ENCODE measurements at regions not wholly inside any gene's neighbourhood (a gene's known extent, or its start where the extent isn't known, plus 50 kb on each side); places are given as distances from the start of the nearest gene placed in this dataset.

- H3K27me3 ChIP-seq, result no peaks in the 10 kb centered on the region
- no peak for TF ChIP-seq CTCF (IDR thresholded peaks at IDR 0.05 in 4 of 5, conservative IDR thresholded peaks at IDR 0.05 in 1 of 5)
- no peak for TF ChIP-seq POLR2A (IDR thresholded peaks at IDR 0.05)
- H3K9me3 ChIP-seq, result no peaks in the 10 kb centered on the region
- H3K36me3 ChIP-seq, result no peaks in the 10 kb centered on the region
- intact Hi-C loops (cut with DNase I; ENCODE audit: low total_unique reads) (no loop called here), in situ Hi-C loops (cut with MboI; ENCODE audit: low sequenced_read_pairs in 4 of 4) (no loop called here)
- no peak overlapping the region for H3K4me3 ChIP-seq
- no peaks in the 10 kb centered on the region for H3K4me1 ChIP-seq
- no peak overlapping the region for H3K27ac ChIP-seq
- DNase-seq, result no peak
- no peak for ATAC-seq
Observed at GRCh38 chr7:91512958-91513357, 248.7 kb downstream of the FZD1 start.

- H3K9me3 ChIP-seq, result no peaks in the 10 kb centered on the region
- intact Hi-C loops (cut with DNase I; ENCODE audit: low total_unique reads) (no loop called here), in situ Hi-C loops (cut with MboI; ENCODE audit: low sequenced_read_pairs in 4 of 4) (no loop called here)
- no peak overlapping the region for H3K4me3 ChIP-seq
- H3K27ac ChIP-seq, result no peak overlapping the region
- H3K27me3 ChIP-seq, result no peaks in the 10 kb centered on the region
- DNase-seq (no peak), ATAC-seq (no peak)
- no peaks in the 10 kb centered on the region for H3K36me3 ChIP-seq
- TF ChIP-seq CTCF (IDR thresholded peaks at IDR 0.05 in 4 of 5, conservative IDR thresholded peaks at IDR 0.05 in 1 of 5) (no peak), POLR2A (IDR thresholded peaks at IDR 0.05) (no peak)
- no peaks in the 10 kb centered on the region for H3K4me1 ChIP-seq
Observed at GRCh38 chr7:91514591-91514990, 250.4 kb downstream of the FZD1 start.

DNA sequence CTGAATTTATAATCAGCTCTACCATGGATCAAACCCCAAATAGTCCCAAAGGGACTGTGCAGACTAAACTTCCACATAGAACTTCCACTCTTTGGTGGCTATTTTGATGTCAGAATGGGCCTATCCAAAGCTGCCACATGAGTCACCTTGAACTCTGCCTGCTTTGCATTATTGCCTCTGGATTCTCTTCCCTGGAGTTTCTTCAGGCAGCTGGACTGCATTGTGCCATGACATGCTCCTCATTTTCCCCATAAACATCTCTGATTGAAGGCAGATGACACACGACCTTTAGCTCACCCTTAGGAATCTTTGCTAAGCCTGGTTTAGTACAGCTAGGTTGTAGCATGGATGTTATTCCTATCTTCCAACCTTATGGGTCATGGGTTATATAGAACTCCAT is 251.7 kb downstream of the FZD1 start:
- in situ Hi-C loops (cut with MboI; ENCODE audit: low sequenced_read_pairs in 4 of 4), result no loop called here
- Histone ChIP-seq H3K4me1 (no peaks in the 10 kb centered on the region), H3K27ac (no peak overlapping the region), H3K27me3 (no peaks in the 10 kb centered on the region), H3K9me3 (no peaks in the 10 kb centered on the region), H3K36me3 (no peaks in the 10 kb centered on the region), H3K4me3 (no peak overlapping the region)
- intact Hi-C loops (cut with DNase I; ENCODE audit: low total_unique reads), result loop anchor here (5.0 kb wide), 1 partner anchor 921 kb away; no protein-coding TSS in a partner anchor
- ATAC-seq, result no peak
- DNase-seq, result no peak
- TF ChIP-seq POLR2A (IDR thresholded peaks at IDR 0.05) (no peak), CTCF (IDR thresholded peaks at IDR 0.05 in 4 of 5, conservative IDR thresholded peaks at IDR 0.05 in 1 of 5) (no peak)

DNA sequence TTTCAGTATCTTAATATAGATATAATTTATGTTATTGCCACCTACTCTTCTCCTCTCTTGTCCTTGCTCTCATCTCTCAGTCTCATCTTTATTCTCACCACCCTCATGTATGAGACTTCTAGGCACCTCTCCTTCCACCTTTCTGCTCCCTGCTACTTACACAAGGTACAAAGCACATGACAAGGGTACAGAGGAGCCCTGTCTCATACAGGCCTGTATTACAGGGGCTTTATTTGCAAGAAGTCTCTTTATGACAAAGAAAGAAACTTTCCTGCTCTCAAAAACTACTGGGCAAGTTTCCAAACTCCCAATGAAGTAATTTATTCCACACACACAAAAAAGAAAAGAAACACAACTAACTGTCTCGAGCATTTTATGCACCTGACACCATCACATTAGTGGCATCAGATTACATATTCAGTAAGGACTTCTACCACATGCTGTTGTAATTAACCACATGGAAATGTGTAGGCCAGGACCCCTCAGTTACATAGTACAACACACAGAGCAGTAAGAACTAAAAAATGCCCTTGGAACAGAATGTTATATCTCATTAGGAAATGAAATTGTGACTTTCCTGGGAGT is 253.1 kb downstream of the FZD1 start:
- no peaks in the 10 kb centered on the region for H3K9me3 ChIP-seq
- no peak overlapping the region for H3K4me3 ChIP-seq
- no peak overlapping the region for H3K27ac ChIP-seq
- TF ChIP-seq CTCF (IDR thresholded peaks at IDR 0.05 in 4 of 5, conservative IDR thresholded peaks at IDR 0.05 in 1 of 5) (no peak), POLR2A (IDR thresholded peaks at IDR 0.05) (no peak)
- intact Hi-C loops (cut with DNase I; ENCODE audit: low total_unique reads), result loop anchor here (5.0 kb wide), 1 partner anchor 920 kb away; no protein-coding TSS in a partner anchor
- in situ Hi-C loops (cut with MboI; ENCODE audit: low sequenced_read_pairs in 4 of 4), result no loop called here
- H3K4me1 ChIP-seq, result no peaks in the 10 kb centered on the region
- no peaks in the 10 kb centered on the region for H3K36me3 ChIP-seq
- no peak for DNase-seq
- ATAC-seq, result no peak
- no peaks in the 10 kb centered on the region for H3K27me3 ChIP-seq

GRCh38 chr7:91518058-91518457 is 253.8 kb downstream of the FZD1 start:
- TF ChIP-seq CTCF (IDR thresholded peaks at IDR 0.05 in 4 of 5, conservative IDR thresholded peaks at IDR 0.05 in 1 of 5) (no peak), POLR2A (IDR thresholded peaks at IDR 0.05) (no peak)
- no peaks in the 10 kb centered on the region for H3K4me1 ChIP-seq
- H3K27ac ChIP-seq, result no peak overlapping the region
- no peaks in the 10 kb centered on the region for H3K27me3 ChIP-seq
- no peak for ATAC-seq
- no peaks in the 10 kb centered on the region for H3K36me3 ChIP-seq
- DNase-seq, result no peak
- in situ Hi-C loops (cut with MboI; ENCODE audit: low sequenced_read_pairs in 4 of 4), result no loop called here
- no peak overlapping the region for H3K4me3 ChIP-seq
- H3K9me3 ChIP-seq, result no peaks in the 10 kb centered on the region
- intact Hi-C loops (cut with DNase I; ENCODE audit: low total_unique reads), result loop anchor here (5.0 kb wide), 1 partner anchor 919 kb away; no protein-coding TSS in a partner anchor
